ENCODE measurements at regions not wholly inside any gene's neighbourhood (a gene's known extent, or its start where the extent isn't known, plus 50 kb on each side); places are given as distances from the start of the nearest gene placed in this dataset.

- ATAC-seq (replicated peaks) = no peak
- Mint-ChIP-seq H3K27ac (no peak overlapping the region), H3K9me3 (no peaks in the 10 kb centered on the region), H3K27me3 (peaks cover 0 to 5% of the 10 kb centered on the region in 2 donors), H3K36me3 (no peaks in the 10 kb centered on the region), H3K4me1 (peaks cover 0 to 1% of the 10 kb centered on the region in 2 donors), H3K4me3 (no peak overlapping the region)
- no peak for DNase-seq
Measured at GRCh38 chr10:4719036-4719435, 107.0 kb upstream of the AKR1E2 start.

- H3K4me3 Mint-ChIP-seq = no peak overlapping the region
- ATAC-seq (replicated peaks) = no peak
- no peaks in the 10 kb centered on the region for H3K9me3 Mint-ChIP-seq
- H3K27ac Mint-ChIP-seq = no peak overlapping the region
- no peak for DNase-seq
- H3K4me1 Mint-ChIP-seq = peaks cover 0 to 1% of the 10 kb centered on the region in 2 donors
- H3K27me3 Mint-ChIP-seq = peaks cover 0 to 5% of the 10 kb centered on the region in 2 donors
- no peaks in the 10 kb centered on the region for H3K36me3 Mint-ChIP-seq
Measured at GRCh38 chr10:4718544-4718943, 107.5 kb upstream of the AKR1E2 start.

- DNase-seq (no peak), ATAC-seq (replicated peaks) (no peak)
- no peak overlapping the region for H3K27ac Mint-ChIP-seq
- no peaks in the 10 kb centered on the region for H3K36me3 Mint-ChIP-seq
- H3K27me3 Mint-ChIP-seq = peaks cover 0 to 5% of the 10 kb centered on the region in 2 donors
- H3K4me3 Mint-ChIP-seq = no peak overlapping the region
- H3K9me3 Mint-ChIP-seq = no peaks in the 10 kb centered on the region
- H3K4me1 Mint-ChIP-seq = no peaks in the 10 kb centered on the region
Measured at GRCh38 chr10:4717670-4718069, 108.3 kb upstream of the AKR1E2 start.

GRCh38 chr10:4710858-4711257 lies 115.1 kb upstream of the AKR1E2 start:
- Mint-ChIP-seq H3K9me3 (no peaks in the 10 kb centered on the region), H3K36me3 (no peaks in the 10 kb centered on the region), H3K27ac (no peak overlapping the region), H3K4me1 (no peaks in the 10 kb centered on the region), H3K4me3 (no peak overlapping the region), H3K27me3 (peaks cover 5 to 14% of the 10 kb centered on the region in 2 donors)
- no peak for ATAC-seq (replicated peaks)
- no peak for DNase-seq

GRCh38 chr10:4708123-4708759 lies 117.8 kb upstream of the AKR1E2 start:
- Mint-ChIP-seq H3K9me3 (no peaks in the 10 kb centered on the region), H3K36me3 (no peaks in the 10 kb centered on the region), H3K27ac (no peak overlapping the region), H3K4me3 (no peak overlapping the region), H3K27me3 (peaks cover 5 to 9% of the 10 kb centered on the region in 2 donors), H3K4me1 (peaks cover 6 to 9% of the 10 kb centered on the region in 2 donors)
- DNase-seq (no peak), ATAC-seq (replicated peaks) (no peak)

- peaks cover 5 to 9% of the 10 kb centered on the region in 2 donors for H3K27me3 Mint-ChIP-seq
Measured at GRCh38 chr10:4707221-4707620, 118.8 kb upstream of the AKR1E2 start.

GRCh38 chr10:4704034-4704545 lies 121.9 kb upstream of the AKR1E2 start:
- Mint-ChIP-seq H3K27me3 (peaks cover 5 to 9% of the 10 kb centered on the region in 2 donors), H3K36me3 (no peaks in the 10 kb centered on the region), H3K4me1 (peaks cover 6 to 9% of the 10 kb centered on the region in 2 donors), H3K27ac (no peak overlapping the region), H3K4me3 (no peak overlapping the region), H3K9me3 (no peaks in the 10 kb centered on the region)
- ATAC-seq (replicated peaks) = peak; percentile 75 to 79
- no peak for DNase-seq

More at GRCh38 chr10:4707221-4707620, 118.8 kb upstream of the AKR1E2 start:
- Mint-ChIP-seq H3K27ac (no peak overlapping the region), H3K4me1 (peaks cover 6 to 9% of the 10 kb centered on the region in 2 donors), H3K9me3 (no peaks in the 10 kb centered on the region), H3K4me3 (no peak overlapping the region), H3K36me3 (no peaks in the 10 kb centered on the region)
- no peak for DNase-seq
- no peak for ATAC-seq (replicated peaks)

GRCh38 chr10:4701016-4701415 lies 125.0 kb upstream of the AKR1E2 start:
- Mint-ChIP-seq H3K4me1 (peaks cover 6 to 9% of the 10 kb centered on the region in 2 donors), H3K4me3 (no peak overlapping the region), H3K27me3 (peaks cover 0 to 5% of the 10 kb centered on the region in 2 donors), H3K9me3 (no peaks in the 10 kb centered on the region), H3K36me3 (no peaks in the 10 kb centered on the region), H3K27ac (no peak overlapping the region)
- ATAC-seq (replicated peaks) (no peak), DNase-seq (no peak)

GRCh38 chr10:4699950-4700730 lies 125.9 kb upstream of the AKR1E2 start:
- ATAC-seq (replicated peaks) = no peak
- no peak for DNase-seq
- Mint-ChIP-seq H3K4me3 (no peak overlapping the region), H3K36me3 (no peaks in the 10 kb centered on the region), H3K9me3 (no peaks in the 10 kb centered on the region), H3K27ac (no peak overlapping the region), H3K4me1 (peaks cover 6 to 9% of the 10 kb centered on the region in 2 donors), H3K27me3 (peaks cover 0 to 5% of the 10 kb centered on the region in 2 donors)

GRCh38 chr10:4698075-4698474 lies 127.9 kb upstream of the AKR1E2 start:
- H3K36me3 Mint-ChIP-seq = no peaks in the 10 kb centered on the region
- no peaks in the 10 kb centered on the region for H3K4me1 Mint-ChIP-seq
- no peak overlapping the region for H3K27ac Mint-ChIP-seq
- H3K4me3 Mint-ChIP-seq = no peak overlapping the region
- DNase-seq = no peak
- no peaks in the 10 kb centered on the region for H3K9me3 Mint-ChIP-seq
- ATAC-seq (replicated peaks) = no peak
- H3K27me3 Mint-ChIP-seq = peaks cover 0 to 5% of the 10 kb centered on the region in 2 donors

- H3K9me3 Mint-ChIP-seq = peaks cover 3 to 4% of the 10 kb centered on the region in 2 donors
- H3K4me1 Mint-ChIP-seq = no peaks in the 10 kb centered on the region
- ATAC-seq (replicated peaks) = no peak
- no peak overlapping the region for H3K4me3 Mint-ChIP-seq
- no peak for DNase-seq
- H3K27me3 Mint-ChIP-seq = peaks cover 0 to 5% of the 10 kb centered on the region in 2 donors
- H3K36me3 Mint-ChIP-seq = no peaks in the 10 kb centered on the region
- H3K27ac Mint-ChIP-seq = no peak overlapping the region
Measured at GRCh38 chr10:4696186-4696585, 129.8 kb upstream of the AKR1E2 start.

GRCh38 chr10:4693967-4694366 lies 132.0 kb upstream of the AKR1E2 start:
- Mint-ChIP-seq H3K27me3 (peaks cover 0 to 5% of the 10 kb centered on the region in 2 donors), H3K9me3 (peaks cover 3 to 4% of the 10 kb centered on the region in 2 donors), H3K36me3 (no peaks in the 10 kb centered on the region)

GRCh38 chr10:4692206-4692605 lies 133.8 kb upstream of the AKR1E2 start:
- DNase-seq (no peak), ATAC-seq (replicated peaks) (no peak)
- Mint-ChIP-seq H3K27ac (no peak overlapping the region), H3K9me3 (peaks cover 3 to 4% of the 10 kb centered on the region in 2 donors), H3K27me3 (peaks cover 0 to 5% of the 10 kb centered on the region in 2 donors), H3K36me3 (no peaks in the 10 kb centered on the region), H3K4me1 (peaks cover 2 to 10% of the 10 kb centered on the region in 2 donors), H3K4me3 (no peak overlapping the region)

More at GRCh38 chr10:4693967-4694366, 132.0 kb upstream of the AKR1E2 start:
- no peak for DNase-seq
- Mint-ChIP-seq H3K27ac (no peak overlapping the region), H3K4me3 (no peak overlapping the region), H3K4me1 (no peaks in the 10 kb centered on the region)
- ATAC-seq (replicated peaks) = no peak

- DNase-seq = no peak
- H3K27me3 Mint-ChIP-seq = peaks cover 0 to 1% of the 10 kb centered on the region in 2 donors
Measured at GRCh38 chr10:4691776-4692175, 134.2 kb upstream of the AKR1E2 start.

More at GRCh38 chr10:4691776-4692175, 134.2 kb upstream of the AKR1E2 start:
- no peak overlapping the region for H3K27ac Mint-ChIP-seq
- no peak overlapping the region for H3K4me3 Mint-ChIP-seq
- peaks cover 3 to 4% of the 10 kb centered on the region in 2 donors for H3K9me3 Mint-ChIP-seq
- H3K4me1 Mint-ChIP-seq = peaks cover 2 to 11% of the 10 kb centered on the region in 2 donors
- H3K36me3 Mint-ChIP-seq = no peaks in the 10 kb centered on the region
- no peak for ATAC-seq (replicated peaks)
